Cardiac septum (tissue), 1 donor: ENCODE measurements at regions not wholly inside any gene's neighbourhood (a gene's known extent, or its start where the extent isn't known, plus 50 kb on each side); places are given as distances from the start of the nearest gene placed in this dataset.

Experiments
- DNase-seq: peaks from one replicate; pipeline ENCODE4 v3.0.0-alpha.2; 2020; ENCODE audit warnings: low spot score
- intact Hi-C: fragments of 100-400 bp; cut with DNase I; formaldehyde crosslinking; loops from one replicate; pipeline ENCODE4 v1.14.0; 2022
- donor health status: DM: no; HTN: no; CAD: no.

- DNase-seq, result no peak
- intact Hi-C loops, result no loop called here
These were observed 870.6 kb downstream of the CBLN2 start for GRCh38 chr18:71673498-71673897.

GRCh38 chr18:71666481-71666880 is 877.7 kb downstream of the CBLN2 start:
- intact Hi-C loops, result no loop called here
- no peak for DNase-seq

GRCh38 chr18:71665131-71665530 is 879.0 kb downstream of the CBLN2 start:
- no peak for DNase-seq
- intact Hi-C loops, result no loop called here

- no peak for DNase-seq
- intact Hi-C loops, result no loop called here
These were observed 900.3 kb downstream of the CBLN2 start for GRCh38 chr18:71643822-71644221.

- DNase-seq, result no peak
- intact Hi-C loops, result no loop called here
These were observed 913.4 kb downstream of the CBLN2 start for GRCh38 chr18:71630696-71631095.

GRCh38 chr18:71625556-71626090 is 918.5 kb downstream of the CBLN2 start:
- DNase-seq, result no peak
- intact Hi-C loops, result no loop called here

- DNase-seq, result no peak
- intact Hi-C loops, result no loop called here
These were observed 945.8 kb downstream of the CBLN2 start for GRCh38 chr18:71598374-71598773.

- DNase-seq, result no peak
- intact Hi-C loops, result no loop called here
These were observed 946.9 kb downstream of the CBLN2 start for GRCh38 chr18:71597219-71597618.

GRCh38 chr18:71583252-71583651 is 960.9 kb downstream of the CBLN2 start:
- no peak for DNase-seq
- intact Hi-C loops, result no loop called here

GRCh38 chr18:71554686-71555085 is 989.5 kb downstream of the CBLN2 start:
- DNase-seq, result no peak
- intact Hi-C loops, result no loop called here

- intact Hi-C loops, result no loop called here
- no peak for DNase-seq
These were observed 1002.5 kb downstream of the CBLN2 start for GRCh38 chr18:71541643-71542042.

- DNase-seq, result no peak
- intact Hi-C loops, result no loop called here
These were observed 1014.3 kb downstream of the CBLN2 start for GRCh38 chr18:71529703-71530303.

- no peak for DNase-seq
- intact Hi-C loops, result no loop called here
These were observed 1020.4 kb downstream of the CBLN2 start for GRCh38 chr18:71523483-71524435.

GRCh38 chr18:71505526-71505925 is 1038.6 kb downstream of the CBLN2 start:
- no peak for DNase-seq
- intact Hi-C loops, result no loop called here

GRCh38 chr18:71503222-71503621 is 1040.9 kb downstream of the CBLN2 start:
- no peak for DNase-seq
- intact Hi-C loops, result no loop called here

GRCh38 chr18:71485611-71486010 is 1058.5 kb downstream of the CBLN2 start:
- DNase-seq, result no peak
- intact Hi-C loops, result no loop called here

GRCh38 chr18:71471963-71472725 is 1072.0 kb downstream of the CBLN2 start:
- DNase-seq, result no peak
- intact Hi-C loops, result no loop called here

- intact Hi-C loops, result no loop called here
- no peak for DNase-seq
These were observed 1087.9 kb downstream of the CBLN2 start for GRCh38 chr18:71456206-71456605.

- no peak for DNase-seq
- intact Hi-C loops, result no loop called here
These were observed 1093.9 kb downstream of the CBLN2 start for GRCh38 chr18:71450257-71450656.
